Stimulated activated CD4-positive, alpha-beta T cell treated with anti-CD3 and anti-CD28 coated beads, TNF-alpha, amount 100 ng/mL, for 1 hour (primary cell): ENCODE measurements at regions not wholly inside any gene's neighbourhood (a gene's known extent, or its start where the extent isn't known, plus 50 kb on each side); places are given as distances from the start of the nearest gene placed in this dataset.

Source experiments
- DNase-seq, 3 donors: peaks; one replicate each; pipeline ENCODE4 v3.0.0-alpha.2; 2020; ENCODE audit warnings: low read depth in 3 of 3, low spot score in 1 of 3

DNA sequence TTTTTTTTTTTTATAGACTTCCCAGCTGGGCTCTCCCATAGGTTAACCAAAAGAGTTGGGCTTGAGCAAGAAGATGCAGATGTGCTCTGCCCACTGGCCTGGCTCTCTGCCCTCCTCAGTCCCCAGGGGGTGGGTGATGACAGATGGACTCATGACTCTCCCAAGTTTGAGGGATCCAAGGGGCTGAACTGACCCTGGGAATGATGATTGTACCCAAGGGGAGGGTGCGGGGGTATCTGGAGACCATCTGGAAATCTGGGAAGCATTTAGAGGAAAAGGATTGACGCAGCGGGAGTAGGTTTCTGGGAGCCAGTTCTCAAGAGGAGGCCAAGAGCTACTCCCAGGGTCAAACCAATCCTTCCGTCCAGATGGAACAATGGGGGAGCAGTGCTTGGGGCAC is 330.8 kb downstream of the CYP26B1 start:
- DNase-seq = no peak

DNA sequence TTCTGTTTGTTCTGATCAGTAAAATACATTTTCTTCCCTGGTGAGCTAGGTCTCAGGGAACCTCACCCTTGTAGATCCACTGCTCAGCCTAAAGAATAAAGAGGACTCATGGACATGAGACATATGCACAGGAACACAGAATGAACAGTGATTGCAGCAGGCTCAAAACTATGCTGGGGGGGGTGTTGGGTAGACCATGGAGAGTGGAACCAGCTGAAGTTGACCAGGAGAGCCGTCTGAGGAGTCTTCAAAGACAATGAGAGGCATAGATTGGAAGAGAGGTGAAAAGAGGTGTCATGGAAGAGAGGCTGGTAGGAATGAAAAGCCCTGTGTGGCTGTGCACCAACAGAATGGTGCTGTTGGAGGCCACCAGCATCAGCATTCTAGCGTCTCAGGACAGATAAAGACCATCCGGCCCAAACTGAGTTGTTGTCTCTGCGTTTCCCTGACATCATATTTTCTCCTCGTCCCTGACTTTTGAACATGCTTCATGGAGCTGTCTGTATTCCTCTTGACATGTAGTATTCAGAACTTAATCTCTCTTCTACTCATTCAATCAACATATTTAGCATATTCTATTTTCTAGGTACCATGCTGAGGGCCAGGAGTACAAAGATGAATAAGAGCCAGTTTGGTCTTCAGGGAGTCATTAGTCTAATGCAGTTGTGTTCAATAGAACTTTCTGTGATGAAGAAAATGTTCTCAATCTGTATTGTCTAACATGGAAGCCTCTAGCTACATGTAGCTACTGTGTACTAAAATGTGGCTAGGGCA is 331.8 kb downstream of the CYP26B1 start:
- no peak for DNase-seq

DNA sequence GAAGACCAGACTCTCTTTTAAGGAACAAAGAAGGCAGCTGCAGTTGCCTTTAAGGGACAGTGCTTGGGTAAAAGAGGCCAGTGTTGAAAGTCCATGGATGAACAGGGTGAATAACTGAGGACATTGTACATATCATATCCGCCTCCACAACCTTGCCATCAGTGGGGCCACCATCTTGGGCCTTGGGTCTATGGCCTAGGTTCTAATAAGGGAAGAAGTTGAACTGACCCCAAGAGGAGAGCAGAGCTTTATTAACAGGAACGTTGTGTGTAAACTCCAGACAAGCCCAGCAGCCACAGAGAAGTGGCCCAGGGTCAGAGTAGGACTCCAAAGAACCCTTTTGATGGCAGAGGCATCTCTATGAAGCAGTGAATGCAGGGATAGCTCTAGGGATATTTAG is 332.8 kb downstream of the CYP26B1 start:
- no peak for DNase-seq

DNA sequence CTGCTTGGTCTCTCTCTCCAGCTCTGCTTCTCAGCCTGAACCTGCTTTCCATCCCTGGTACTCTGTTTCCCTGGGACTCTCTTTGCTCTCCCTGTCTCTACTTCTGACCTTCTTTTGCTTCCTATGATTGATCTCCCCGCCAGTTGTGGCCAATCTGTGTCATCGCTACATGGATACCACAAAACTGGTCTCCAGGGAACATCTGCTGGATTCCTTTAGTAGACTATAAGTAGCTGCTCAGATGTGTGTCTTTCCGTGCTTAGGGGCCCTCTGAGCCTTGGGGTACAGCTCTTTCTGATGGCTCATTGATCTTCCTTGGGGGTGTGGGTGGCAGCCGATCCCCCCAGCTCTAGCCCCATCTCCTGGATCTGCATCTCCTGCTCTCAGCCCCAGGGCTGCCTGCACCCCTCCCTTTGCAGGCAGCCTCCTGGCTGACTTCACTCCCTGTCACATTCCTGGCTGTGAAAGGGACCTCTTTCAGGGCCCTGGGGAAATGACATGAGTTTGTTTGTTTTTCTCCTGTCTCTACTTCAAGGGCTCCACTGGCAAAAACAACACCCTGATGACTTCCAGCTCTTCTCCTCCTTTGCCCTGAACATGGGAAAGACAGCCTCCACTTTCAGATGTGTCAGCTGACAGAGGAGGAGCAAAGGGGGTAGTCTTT is 333.7 kb downstream of the CYP26B1 start:
- DNase-seq = no peak

DNA sequence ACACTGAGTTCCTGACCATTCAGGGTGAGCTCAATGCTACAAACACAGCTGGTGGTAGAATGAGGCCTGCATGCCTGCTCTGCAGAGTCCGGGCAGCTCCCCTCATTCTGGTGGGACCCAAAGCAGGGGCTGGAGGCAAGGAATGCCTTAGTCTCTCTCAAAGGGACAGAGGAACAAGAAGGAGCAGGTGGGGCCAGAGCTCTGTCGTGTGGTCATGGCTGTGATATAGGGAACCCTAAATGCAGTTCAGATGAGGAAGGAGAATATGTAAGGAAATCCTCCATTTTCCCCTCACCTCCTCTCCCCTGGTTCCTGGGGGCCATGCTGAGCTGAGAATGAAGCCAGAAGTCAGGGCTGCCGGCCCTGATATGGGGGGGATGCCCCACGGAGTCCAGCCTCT is 334.3 kb downstream of the CYP26B1 start:
- no peak for DNase-seq

DNA sequence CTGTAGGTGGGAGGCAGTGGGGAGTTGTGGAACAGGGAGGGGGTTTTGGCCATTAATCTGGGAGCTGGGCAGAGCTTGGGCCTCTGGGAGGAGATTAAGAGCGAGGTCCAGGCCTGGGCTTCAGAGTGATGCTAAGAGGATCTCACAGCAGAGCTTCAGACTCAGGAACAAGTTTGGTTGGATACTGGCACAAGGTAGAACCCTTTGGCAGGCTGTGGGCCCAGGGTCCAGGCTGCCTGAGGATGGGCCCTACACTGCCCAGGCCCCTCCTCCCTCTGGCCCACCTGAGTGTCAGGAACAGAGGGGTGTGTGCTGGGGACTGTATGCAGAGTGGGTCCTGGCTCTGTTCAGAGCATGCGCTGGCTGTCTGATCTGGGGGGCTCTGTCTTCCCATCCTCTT is 334.9 kb downstream of the CYP26B1 start:
- DNase-seq = no peak

DNA sequence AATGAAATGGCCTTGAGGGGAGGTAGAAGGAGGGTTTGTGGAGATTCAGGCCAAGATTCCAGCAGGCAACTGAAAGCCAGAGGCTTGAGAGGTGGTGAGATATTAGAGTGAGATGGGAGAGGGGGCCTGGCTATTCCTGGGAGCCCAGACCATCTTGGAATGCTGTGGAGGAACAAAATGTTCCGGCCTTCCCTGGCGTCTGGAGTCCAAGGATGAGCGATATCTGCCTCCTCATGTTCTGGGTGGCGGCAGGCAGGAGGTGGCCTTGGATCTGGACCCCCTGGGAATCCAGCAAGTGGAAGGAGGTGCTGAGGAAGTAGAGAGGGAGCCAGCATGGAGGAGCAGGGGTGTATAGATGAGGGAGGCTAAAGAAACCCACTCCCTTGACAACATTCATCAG is 335.9 kb downstream of the CYP26B1 start:
- DNase-seq = no peak

DNA sequence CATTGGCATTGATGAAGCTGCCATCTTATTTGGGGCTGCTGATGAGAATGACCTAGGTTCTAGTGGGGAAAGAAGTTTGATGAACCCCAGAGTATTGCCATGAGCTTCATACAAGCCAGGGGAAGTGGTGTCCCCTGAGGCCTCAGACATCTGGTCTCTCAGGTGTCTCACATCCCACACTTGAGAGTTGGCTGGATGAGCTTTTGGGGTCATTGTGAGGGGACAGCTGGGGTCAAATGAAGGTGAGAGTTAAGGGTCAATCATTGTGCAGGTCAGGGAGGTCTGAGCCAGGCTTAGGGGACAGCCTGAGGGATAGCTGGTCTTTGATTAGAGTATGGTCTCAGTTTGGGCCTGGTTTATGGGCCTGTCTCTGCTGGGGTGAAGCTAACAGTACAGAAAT is 336.5 kb downstream of the CYP26B1 start:
- no peak for DNase-seq

DNA sequence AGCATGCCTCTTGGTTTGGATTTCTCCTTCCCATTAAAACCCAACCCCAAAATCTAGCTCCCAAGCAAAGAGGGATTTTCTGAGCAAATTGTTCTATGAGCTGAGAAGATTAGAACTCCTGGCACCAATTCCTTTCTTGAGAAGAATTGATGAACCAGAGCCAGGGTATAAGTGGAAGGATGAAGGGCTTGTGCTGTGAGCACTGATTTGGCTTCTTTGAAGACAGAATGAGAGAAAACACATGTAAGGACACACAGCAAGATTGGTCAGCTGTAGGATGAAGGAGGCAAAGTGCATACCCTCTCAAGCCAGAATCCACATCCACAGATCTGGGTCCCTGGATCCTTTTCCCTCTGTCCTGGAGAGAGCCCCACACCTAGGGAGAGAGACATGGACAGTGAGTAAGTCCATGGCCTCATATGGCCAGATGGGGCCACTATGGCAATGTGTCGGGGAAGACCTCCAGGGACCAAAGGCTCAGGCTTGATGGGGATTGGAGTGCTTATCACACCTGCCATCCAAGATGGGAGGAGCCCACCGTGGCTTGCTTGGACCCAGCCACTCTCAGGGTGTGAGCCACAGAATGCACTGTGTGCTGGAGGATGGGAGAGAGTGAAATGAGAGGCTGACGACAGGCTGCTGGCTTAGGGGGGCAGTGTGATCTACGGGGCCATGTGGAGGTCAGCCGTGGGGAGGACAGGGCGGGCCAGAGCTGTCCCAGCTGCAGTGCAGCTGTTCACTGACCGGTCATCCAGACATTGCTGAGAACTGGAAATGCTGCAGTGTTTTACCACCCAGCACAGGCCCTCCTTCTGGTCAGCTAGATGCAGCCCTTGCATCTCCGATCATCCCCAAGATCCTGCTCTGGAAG is 339.8 kb downstream of the CYP26B1 start:
- no peak for DNase-seq

DNA sequence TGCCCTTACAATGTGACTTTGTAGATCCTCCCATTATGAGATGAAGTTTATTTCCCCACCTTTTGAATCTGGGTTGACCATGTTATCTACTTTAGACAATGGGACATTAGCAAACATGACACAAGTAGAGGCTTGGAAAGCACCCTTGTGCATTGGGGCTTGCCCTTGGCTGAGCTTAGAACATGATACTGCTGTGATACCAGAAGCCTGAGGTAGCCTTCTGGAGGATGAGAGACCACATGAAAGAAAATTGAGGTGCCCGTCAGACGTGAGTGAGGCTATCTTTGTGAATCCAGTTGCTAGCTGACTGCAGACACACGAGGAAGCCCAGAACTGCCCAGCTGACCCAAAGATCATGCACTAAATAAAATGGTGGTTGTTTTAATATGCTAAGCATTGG is 341.2 kb downstream of the CYP26B1 start:
- no peak for DNase-seq

DNA sequence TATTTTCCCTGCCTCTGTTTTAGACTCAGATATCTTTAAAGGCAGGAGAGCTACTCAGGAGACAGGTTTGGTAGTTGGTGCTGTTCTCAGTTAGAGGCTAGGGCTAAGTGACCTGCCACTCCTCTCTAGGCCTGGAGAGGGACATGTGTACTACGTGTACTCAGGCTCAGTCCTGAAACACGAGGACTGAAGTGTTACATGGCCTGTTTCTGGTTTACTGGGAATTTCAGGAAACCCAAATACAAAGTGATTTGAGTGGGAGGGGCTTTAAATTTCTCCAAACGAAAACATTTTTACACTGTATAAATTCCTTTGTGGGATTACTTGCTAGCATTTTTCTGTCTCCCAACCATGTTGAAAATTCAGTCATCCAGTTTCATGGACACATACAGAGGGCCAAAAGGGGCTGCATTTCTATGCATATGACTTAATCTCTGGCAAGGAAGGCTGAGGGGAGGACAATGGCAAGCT is 343.3 kb downstream of the CYP26B1 start:
- DNase-seq = no peak

DNA sequence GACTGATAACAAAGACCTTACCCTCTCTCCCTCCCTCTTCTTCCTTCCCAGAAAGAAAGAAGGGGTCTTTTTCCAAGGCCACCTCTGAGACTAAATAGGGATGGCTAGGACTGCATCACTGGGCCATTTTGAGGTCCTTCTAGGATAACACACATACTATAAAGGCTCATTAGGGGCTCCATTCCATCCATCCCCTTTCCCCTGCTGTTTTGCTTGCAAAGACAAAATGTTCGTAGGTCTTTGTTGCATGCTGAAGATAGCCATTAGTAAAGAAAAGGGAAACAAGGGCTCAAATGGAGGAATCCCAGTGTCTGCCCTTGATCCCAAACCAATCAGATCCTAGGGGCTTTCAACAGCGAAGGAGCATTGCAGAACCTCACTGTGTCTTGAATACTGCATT is 344.3 kb downstream of the CYP26B1 start:
- no peak for DNase-seq

DNA sequence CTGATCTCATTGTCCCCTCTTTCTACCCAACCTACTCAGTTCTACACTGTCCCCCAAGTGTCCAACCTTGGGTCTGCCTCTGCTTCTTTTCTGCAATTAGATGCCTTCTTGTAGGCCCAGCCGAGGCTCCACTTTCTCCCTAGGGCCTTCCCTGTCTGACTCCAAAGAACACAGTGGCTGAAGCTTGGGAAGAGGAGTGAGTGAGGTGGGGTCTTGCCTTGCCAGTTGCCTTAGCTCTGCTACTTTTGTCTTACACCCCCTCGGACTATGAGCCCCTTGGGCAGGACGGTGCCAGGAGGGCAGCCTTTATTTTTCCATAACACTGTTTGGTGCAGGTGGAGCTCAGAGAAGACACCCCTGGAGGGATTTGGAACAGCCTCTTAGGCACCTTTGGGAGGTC is 345.1 kb downstream of the CYP26B1 start:
- DNase-seq = no peak

DNA sequence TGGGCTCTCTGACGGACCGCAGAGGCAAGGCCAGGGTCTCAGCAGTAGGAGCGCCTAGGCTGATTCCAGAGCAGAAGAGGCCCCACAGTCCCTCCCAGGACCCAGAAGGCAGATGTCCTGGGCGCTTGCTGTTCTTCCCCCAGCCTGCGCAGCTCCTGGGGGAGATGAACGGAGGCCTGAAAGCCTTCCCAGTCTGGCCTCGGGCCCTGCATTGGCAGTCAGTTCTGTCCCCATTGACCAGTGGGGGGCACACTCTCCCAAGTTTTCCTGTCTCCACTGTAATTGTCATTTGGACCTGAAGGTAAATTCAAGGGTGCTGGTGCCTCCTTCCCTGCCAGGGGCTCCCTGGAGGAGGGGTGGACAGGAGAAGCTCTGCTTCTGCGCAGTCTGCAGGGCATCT is 345.7 kb downstream of the CYP26B1 start:
- no peak for DNase-seq

DNA sequence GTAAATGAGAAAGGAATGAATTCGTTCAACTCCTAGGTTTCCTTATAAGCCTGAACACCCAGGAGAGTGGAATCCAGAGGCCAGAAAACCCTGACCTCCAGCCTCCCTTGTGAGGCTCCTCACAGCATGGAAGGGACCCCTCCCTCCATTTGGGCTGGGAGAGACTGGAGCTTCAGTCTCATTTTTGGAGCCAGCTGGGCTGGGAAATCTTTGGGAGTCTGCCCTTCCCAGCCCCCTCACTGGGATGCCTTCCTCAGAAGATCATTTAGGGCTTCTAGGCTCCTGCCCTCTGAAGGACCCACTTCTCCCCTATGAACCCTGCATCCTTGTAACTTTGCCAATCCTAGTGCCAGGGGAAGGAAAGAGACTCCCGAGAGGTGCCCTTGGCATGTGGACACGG is 346.1 kb downstream of the CYP26B1 start:
- no peak for DNase-seq

DNA sequence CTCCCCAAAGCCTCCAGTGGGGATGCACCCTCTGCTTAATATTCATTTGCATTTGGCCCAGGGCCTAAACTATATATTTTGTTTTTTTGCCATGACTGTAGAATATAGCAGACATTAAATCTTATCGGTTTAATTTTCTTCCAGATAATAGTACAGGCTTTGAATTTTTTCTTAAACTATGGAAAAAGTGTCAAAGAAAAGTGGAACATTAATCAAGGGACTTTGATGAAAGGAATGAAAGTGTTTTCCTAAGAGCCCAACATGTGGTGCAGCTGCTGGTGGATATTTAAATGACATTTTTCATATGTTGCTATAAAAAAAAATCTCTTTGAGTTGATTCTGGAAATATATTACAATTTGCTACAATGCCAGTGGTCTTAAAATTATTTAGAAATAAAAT is 346.8 kb downstream of the CYP26B1 start:
- no peak for DNase-seq

DNA sequence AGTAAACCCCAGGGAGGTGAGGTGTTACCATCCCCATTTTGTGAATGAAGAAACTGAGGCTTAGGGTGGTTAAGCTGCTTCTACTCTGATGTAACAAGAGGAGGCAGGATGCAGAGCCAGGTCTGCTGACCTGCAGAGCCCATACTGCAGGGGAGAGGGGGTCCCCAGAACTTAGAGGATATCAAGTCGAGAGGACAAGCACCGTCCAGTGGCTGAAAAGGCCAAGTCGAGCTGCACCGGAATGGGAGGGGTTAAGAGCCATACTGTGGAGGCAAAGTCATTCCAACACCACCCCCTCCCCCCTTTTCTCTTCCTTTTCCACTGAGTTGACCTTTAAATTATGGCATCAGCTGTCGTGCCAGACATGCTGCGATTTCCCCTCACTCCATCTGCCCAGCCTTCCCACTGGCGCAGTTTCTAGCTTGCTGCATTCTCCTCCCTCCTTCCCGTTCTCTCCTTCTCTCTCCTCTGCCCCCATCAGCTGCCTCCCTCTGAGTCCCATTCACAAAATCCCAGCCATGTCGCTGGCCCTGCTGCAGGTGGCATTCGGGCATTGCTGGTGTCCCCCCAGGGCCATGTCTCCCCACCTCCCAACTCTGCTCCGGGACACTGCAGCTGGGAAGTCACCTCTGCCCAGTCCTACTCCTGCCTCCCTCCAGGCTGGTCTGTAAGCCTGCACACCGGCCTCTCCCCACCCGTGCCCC is 346.9 kb downstream of the DYSF start:
- DNase-seq = no peak

DNA sequence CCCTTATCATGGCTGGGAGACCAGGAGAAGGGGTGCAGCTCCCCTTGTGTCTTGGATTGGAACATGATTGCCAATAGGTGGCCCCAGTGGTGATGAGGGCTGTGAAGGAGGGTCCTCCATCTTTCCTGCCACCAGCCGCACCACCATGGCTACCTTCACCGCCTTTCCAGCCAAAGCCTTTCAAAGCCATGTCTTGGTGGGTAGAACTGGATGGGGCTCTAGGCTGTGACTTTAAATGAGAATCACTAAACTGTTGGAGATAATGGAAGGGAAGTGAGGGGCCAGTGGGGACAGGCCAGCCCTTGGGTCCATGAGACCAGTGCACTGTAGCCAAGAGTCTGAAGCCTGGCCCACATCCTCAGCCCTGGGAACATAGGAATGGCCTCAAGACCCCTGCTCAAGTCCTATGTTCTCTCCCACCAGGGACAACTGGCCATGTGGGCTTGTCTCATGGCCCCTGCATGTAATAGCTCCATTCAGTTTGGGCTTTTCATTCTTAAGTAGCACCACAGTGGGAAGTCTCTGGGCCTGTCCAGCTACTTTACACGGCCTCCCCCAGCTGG is 345.7 kb downstream of the DYSF start:
- no peak for DNase-seq

DNA sequence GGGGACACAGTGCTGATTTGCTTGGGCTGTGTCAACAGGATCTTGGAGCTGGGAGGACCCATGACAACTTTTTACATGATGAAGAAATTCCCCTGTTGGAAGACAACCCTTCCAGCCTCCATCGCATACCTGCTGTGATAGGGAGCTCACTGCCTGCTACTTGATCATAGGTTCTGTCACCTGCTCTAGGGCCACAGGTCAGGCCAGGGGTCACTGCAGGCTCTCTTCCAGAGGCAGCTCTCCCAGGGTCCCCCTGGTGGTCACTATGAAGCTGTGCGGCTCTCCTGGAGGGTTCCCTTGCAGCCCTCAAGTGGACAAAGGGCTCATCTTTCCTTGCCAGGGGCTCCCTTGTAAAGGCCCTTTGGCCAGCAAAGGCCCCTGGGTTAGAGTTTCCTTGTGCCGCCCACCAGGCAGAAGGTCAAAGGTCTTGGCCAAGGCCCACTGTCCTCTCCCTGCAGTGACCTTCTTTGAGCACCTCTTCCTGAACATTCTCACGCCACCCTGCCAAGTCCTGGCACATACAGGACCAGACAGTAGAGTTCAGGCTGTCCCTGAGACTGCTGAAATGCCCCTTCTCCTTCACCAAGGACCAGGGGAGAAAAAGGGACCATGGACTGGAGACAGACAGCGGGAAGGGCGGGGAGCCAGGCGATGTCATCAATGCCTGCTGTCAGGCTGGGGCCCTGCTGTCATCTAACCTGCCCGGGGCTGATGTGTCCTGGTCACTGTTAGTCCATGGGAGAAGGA is 345.1 kb downstream of the DYSF start:
- no peak for DNase-seq
